ENCODE measurements at regions not wholly inside any gene's neighbourhood (a gene's known extent, or its start where the extent isn't known, plus 50 kb on each side); places are given as distances from the start of the nearest gene placed in this dataset.

DNA sequence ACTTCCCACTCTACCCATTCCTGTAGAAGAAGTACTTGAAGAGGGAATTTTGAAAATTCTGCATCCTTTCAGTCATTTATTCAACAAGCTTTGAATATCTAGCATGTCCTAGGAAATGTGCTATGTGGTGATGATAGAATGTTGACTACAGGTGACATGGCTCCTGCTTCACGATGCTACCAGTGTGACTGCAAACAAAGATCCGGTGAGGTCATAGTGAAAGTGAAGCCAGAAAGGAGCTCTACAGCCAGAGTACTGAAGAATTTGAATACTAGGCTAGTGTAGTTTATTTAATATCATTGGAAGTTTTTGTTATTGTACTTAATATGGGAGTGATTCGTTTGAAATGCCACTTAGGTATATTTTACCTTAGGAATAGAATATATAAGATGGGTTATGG is 348.1 kb downstream of the TFEC start:
- DNase-seq (ENCODE audit: extremely low read depth in 1 of 4, low spot score in 3 of 4) (no peak), FAIRE-seq (no peak), ATAC-seq (no peak)
- in situ Hi-C loops (cut with MboI) (no loop called here), intact Hi-C loops (cut with micrococcal nuclease) (no loop called here)
- CTCF ChIA-PET (ENCODE audit: low intra/inter-chr PET ratio): no interaction called here
- Histone ChIP-seq H3K36me3 (ENCODE audit: control insufficient read depth, insufficient read depth, low read length) (no peaks in the 10 kb centered on the region), H3K9ac (ENCODE audit: insufficient read depth in 1 of 2, low read depth in 2 of 2, low read length in 2 of 2) (no peak overlapping the region), H3K79me2 (ENCODE audit: control insufficient read depth, insufficient read depth, low read length) (no peaks in the 10 kb centered on the region), H3K27me3 (ENCODE audit: control insufficient read depth in 2 of 2, insufficient read depth in 2 of 2, low read length in 2 of 2) (no peaks in the 10 kb centered on the region), H3K27ac (ENCODE audit: extremely low read depth, low read depth, low read length) (no peak overlapping the region), H4K20me1 (replicated peaks; ENCODE audit: control insufficient read depth, insufficient read depth, low read length) (no peaks in the 10 kb centered on the region), H3K4me2 (ENCODE audit: insufficient read depth, low read length) (no peak overlapping the region), H3K9me1 (ENCODE audit: control insufficient read depth, insufficient read depth, low read length) (no peaks in the 10 kb centered on the region), H3K4me3 (no peak overlapping the region), H3K4me1 (replicated peaks in 1 of 2; ENCODE audit: control insufficient read depth in 2 of 2, insufficient read depth in 2 of 2, low read length in 2 of 2) (no peaks in the 10 kb centered on the region), H2AFZ (ENCODE audit: low read depth, low read length) (no peak overlapping the region), H3K9me3 (replicated peaks; ENCODE audit: control insufficient read depth, insufficient read depth, low read depth, low read length) (no peaks in the 10 kb centered on the region; the same call in 1 of the 2 replicates)
- no peak for TF ChIP-seq HMG20B (CRISPR knock-in tag; IDR thresholded peaks at IDR 0.05)
- no peak for TF ChIP-seq SREBF2 (CRISPR knock-in tag; IDR thresholded peaks at IDR 0.05)
- TF ChIP-seq OTX1 (CRISPR knock-in tag; IDR thresholded peaks at IDR 0.05): no peak
- no peak for TF ChIP-seq U2AF1 (optimal IDR thresholded peaks at IDR 0.05; ENCODE audit: low read depth, low read length)
- TF ChIP-seq KDM1A (IDR thresholded peaks at IDR 0.05): no peak
- no peak for TF ChIP-seq EGR1 (conservative IDR thresholded peaks at IDR 0.05)
- TF ChIP-seq MCM3 (IDR thresholded peaks at IDR 0.05): no peak
- POLR2A ChIA-PET: no interaction called here
- 0% methylated on average over 3 of the region's 3 CpGs for WGBS (ENCODE audit: insufficient coverage, low coverage, missing lambda C conversion rate)
- BruUV-seq (replicated peaks): no TSS peak

DNA sequence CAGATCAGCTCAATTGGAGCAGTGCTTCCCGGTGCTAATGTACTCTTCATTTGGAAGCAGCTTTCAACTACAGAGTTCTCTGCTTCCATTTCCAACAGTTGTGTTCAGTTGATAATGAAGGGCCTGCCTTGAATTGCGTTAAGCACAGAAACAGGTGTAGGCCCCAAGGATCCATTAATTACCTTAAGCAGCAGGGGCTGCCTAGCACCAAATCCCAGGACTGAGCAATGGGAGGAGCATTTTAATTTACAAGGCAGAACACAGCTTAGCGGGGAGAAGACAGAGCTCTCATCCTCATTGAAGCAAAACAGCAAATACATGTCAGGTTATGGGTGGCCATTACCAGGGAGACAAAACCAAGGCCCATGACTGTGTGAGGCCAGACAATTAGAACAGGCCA is 349.6 kb downstream of the TFEC start:
- Histone ChIP-seq H3K4me3 (no peak overlapping the region), H3K4me2 (ENCODE audit: insufficient read depth, low read length) (no peak overlapping the region), H3K79me2 (ENCODE audit: control insufficient read depth, insufficient read depth, low read length) (no peaks in the 10 kb centered on the region), H3K36me3 (ENCODE audit: control insufficient read depth, insufficient read depth, low read length) (no peaks in the 10 kb centered on the region), H3K9ac (ENCODE audit: insufficient read depth in 1 of 2, low read depth in 2 of 2, low read length in 2 of 2) (no peak overlapping the region), H3K27me3 (ENCODE audit: control insufficient read depth in 2 of 2, insufficient read depth in 2 of 2, low read length in 2 of 2) (no peaks in the 10 kb centered on the region), H3K4me1 (replicated peaks in 1 of 2; ENCODE audit: control insufficient read depth in 2 of 2, insufficient read depth in 2 of 2, low read length in 2 of 2) (no peaks in the 10 kb centered on the region), H3K9me3 (replicated peaks; ENCODE audit: control insufficient read depth, insufficient read depth, low read depth, low read length) (peaks cover 2% of the 10 kb centered on the region; the same call in 1 of the 2 replicates), H2AFZ (ENCODE audit: low read depth, low read length) (no peak overlapping the region), H3K27ac (ENCODE audit: extremely low read depth, low read depth, low read length) (no peak overlapping the region), H3K9me1 (ENCODE audit: control insufficient read depth, insufficient read depth, low read length) (no peaks in the 10 kb centered on the region), H4K20me1 (replicated peaks; ENCODE audit: control insufficient read depth, insufficient read depth, low read length) (no peaks in the 10 kb centered on the region)
- FAIRE-seq (no peak), ATAC-seq (no peak), DNase-seq (ENCODE audit: extremely low read depth in 1 of 4, low spot score in 3 of 4) (no peak)
- no TSS peak for BruUV-seq (replicated peaks)
- in situ Hi-C loops (cut with MboI): no loop called here
- 0% methylated on average over 3 of the region's 3 CpGs for WGBS (ENCODE audit: insufficient coverage, low coverage, missing lambda C conversion rate)
- CTCF ChIA-PET (ENCODE audit: low intra/inter-chr PET ratio): no interaction called here
- POLR2A ChIA-PET: interaction anchor here (0.7 kb wide), 1 partner anchor 20 kb away, joined by 3 read pairs; no protein-coding TSS in a partner anchor
- intact Hi-C loops (cut with micrococcal nuclease): no loop called here
- TF ChIP-seq MED1 (CRISPR knock-in tag; IDR thresholded peaks at IDR 0.05; ENCODE audit: borderline replicate concordance) (no peak), ARHGAP35 (IDR thresholded peaks at IDR 0.05; ENCODE audit: partially characterized antibody) (no peak), TFAM (CRISPR knock-in tag; conservative IDR thresholded peaks at IDR 0.05) (no peak), FOXA3 (CRISPR knock-in tag; conservative IDR thresholded peaks at IDR 0.05 in 1 of 2, IDR thresholded peaks at IDR 0.05 in 1 of 2) (no peak)
- TF ChIP-seq, protein P1, sequence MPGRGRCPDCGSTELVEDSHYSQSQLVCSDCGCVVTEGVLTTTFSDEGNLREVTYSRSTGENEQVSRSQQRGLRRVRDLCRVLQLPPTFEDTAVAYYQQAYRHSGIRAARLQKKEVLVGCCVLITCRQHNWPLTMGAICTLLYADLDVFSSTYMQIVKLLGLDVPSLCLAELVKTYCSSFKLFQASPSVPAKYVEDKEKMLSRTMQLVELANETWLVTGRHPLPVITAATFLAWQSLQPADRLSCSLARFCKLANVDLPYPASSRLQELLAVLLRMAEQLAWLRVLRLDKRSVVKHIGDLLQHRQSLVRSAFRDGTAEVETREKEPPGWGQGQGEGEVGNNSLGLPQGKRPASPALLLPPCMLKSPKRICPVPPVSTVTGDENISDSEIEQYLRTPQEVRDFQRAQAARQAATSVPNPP (IDR thresholded peaks at IDR 0.05; ENCODE audit: borderline replicate concordance, insufficient read depth, insufficient read length): no peak
- TF ChIP-seq, protein P2, sequence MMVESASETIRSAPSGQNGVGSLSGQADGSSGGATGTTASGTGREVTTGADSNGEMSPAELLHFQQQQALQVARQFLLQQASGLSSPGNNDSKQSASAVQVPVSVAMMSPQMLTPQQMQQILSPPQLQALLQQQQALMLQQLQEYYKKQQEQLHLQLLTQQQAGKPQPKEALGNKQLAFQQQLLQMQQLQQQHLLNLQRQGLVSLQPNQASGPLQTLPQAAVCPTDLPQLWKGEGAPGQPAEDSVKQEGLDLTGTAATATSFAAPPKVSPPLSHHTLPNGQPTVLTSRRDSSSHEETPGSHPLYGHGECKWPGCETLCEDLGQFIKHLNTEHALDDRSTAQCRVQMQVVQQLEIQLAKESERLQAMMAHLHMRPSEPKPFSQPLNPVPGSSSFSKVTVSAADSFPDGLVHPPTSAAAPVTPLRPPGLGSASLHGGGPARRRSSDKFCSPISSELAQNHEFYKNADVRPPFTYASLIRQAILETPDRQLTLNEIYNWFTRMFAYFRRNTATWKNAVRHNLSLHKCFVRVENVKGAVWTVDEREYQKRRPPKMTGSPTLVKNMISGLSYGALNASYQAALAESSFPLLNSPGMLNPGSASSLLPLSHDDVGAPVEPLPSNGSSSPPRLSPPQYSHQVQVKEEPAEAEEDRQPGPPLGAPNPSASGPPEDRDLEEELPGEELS (CRISPR knock-in tag; IDR thresholded peaks at IDR 0.05; ENCODE audit: borderline replicate concordance): no peak
- TF ChIP-seq, protein P3, sequence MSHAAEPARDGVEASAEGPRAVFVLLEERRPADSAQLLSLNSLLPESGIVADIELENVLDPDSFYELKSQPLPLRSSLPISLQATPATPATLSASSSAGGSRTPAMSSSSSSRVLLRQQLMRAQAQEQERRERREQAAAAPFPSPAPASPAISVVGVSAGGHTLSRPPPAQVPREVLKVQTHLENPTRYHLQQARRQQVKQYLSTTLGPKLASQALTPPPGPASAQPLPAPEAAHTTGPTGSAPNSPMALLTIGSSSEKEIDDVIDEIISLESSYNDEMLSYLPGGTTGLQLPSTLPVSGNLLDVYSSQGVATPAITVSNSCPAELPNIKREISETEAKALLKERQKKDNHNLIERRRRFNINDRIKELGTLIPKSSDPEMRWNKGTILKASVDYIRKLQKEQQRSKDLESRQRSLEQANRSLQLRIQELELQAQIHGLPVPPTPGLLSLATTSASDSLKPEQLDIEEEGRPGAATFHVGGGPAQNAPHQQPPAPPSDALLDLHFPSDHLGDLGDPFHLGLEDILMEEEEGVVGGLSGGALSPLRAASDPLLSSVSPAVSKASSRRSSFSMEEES (CRISPR knock-in tag; IDR thresholded peaks at IDR 0.05): no peak
